ENCODE measurements at regions not wholly inside any gene's neighbourhood (a gene's known extent, or its start where the extent isn't known, plus 50 kb on each side); places are given as distances from the start of the nearest gene placed in this dataset.

DNA sequence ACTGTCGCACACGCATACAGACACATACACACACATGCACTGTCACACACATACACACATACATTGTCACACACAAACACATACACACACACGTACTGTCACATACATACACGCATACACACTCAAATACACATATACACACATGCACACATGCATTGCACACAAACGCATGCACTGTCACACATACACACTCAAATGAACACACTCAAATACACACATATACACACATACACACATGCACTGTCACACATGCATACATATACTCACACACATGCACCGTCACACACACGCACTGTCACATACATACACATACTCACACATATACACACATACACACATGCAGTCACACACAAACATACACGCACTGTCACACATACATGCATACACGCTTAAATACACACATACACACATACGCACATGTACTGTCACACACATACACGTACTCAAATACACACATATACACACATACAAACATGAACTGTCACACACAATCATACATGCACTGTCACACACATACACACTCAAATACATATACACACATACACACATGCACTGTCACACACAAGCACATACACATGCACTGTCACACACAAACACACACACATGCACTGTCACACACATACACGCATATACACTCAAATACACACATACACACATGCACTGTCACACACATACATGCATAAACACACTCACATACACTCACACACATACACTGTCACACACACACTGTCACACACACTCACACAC is 548.6 kb upstream of the BTBD3 start:
- TF ChIP-seq, protein P1, sequence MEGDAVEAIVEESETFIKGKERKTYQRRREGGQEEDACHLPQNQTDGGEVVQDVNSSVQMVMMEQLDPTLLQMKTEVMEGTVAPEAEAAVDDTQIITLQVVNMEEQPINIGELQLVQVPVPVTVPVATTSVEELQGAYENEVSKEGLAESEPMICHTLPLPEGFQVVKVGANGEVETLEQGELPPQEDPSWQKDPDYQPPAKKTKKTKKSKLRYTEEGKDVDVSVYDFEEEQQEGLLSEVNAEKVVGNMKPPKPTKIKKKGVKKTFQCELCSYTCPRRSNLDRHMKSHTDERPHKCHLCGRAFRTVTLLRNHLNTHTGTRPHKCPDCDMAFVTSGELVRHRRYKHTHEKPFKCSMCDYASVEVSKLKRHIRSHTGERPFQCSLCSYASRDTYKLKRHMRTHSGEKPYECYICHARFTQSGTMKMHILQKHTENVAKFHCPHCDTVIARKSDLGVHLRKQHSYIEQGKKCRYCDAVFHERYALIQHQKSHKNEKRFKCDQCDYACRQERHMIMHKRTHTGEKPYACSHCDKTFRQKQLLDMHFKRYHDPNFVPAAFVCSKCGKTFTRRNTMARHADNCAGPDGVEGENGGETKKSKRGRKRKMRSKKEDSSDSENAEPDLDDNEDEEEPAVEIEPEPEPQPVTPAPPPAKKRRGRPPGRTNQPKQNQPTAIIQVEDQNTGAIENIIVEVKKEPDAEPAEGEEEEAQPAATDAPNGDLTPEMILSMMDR (IDR thresholded peaks at IDR 0.05; ENCODE audit: poor library complexity, severe bottlenecking) = no peak
- TF ChIP-seq, protein P2, sequence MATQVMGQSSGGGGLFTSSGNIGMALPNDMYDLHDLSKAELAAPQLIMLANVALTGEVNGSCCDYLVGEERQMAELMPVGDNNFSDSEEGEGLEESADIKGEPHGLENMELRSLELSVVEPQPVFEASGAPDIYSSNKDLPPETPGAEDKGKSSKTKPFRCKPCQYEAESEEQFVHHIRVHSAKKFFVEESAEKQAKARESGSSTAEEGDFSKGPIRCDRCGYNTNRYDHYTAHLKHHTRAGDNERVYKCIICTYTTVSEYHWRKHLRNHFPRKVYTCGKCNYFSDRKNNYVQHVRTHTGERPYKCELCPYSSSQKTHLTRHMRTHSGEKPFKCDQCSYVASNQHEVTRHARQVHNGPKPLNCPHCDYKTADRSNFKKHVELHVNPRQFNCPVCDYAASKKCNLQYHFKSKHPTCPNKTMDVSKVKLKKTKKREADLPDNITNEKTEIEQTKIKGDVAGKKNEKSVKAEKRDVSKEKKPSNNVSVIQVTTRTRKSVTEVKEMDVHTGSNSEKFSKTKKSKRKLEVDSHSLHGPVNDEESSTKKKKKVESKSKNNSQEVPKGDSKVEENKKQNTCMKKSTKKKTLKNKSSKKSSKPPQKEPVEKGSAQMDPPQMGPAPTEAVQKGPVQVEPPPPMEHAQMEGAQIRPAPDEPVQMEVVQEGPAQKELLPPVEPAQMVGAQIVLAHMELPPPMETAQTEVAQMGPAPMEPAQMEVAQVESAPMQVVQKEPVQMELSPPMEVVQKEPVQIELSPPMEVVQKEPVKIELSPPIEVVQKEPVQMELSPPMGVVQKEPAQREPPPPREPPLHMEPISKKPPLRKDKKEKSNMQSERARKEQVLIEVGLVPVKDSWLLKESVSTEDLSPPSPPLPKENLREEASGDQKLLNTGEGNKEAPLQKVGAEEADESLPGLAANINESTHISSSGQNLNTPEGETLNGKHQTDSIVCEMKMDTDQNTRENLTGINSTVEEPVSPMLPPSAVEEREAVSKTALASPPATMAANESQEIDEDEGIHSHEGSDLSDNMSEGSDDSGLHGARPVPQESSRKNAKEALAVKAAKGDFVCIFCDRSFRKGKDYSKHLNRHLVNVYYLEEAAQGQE (IDR thresholded peaks at IDR 0.05; ENCODE audit: borderline replicate concordance) = no peak
- TF ChIP-seq TAF1 (IDR thresholded peaks at IDR 0.05; ENCODE audit: low read depth) (no peak), EP300 (conservative IDR thresholded peaks at IDR 0.05; ENCODE audit: poor library complexity, severe bottlenecking) (no peak), POLR2AphosphoS5 (IDR thresholded peaks at IDR 0.05) (no peak), EZH2 (IDR thresholded peaks at IDR 0.05; ENCODE audit: borderline replicate concordance, insufficient read depth, low read length, poor library complexity, severe bottlenecking) (no peak), RAD21 (conservative IDR thresholded peaks at IDR 0.05) (no peak)

All from neural cell (in vitro differentiated cells).